ENCODE measurements at regions not wholly inside any gene's neighbourhood (a gene's known extent, or its start where the extent isn't known, plus 50 kb on each side); places are given as distances from the start of the nearest gene placed in this dataset.

GRCh38 chr12:97097734-97098133 is 190.7 kb downstream of the NEDD1 start:
- no peak for DNase-seq

GRCh38 chr12:97109441-97109840 is 202.4 kb downstream of the NEDD1 start:
- no peak for DNase-seq

GRCh38 chr12:97112136-97112535 is 205.1 kb downstream of the NEDD1 start:
- DNase-seq, result no peak

GRCh38 chr12:97118796-97119375 is 211.8 kb downstream of the NEDD1 start:
- no peak for DNase-seq

- DNase-seq, result no peak
Observed at GRCh38 chr12:97127061-97127460, 220.0 kb downstream of the NEDD1 start.

GRCh38 chr12:97131220-97131981 is 224.3 kb downstream of the NEDD1 start:
- no peak for DNase-seq

- no peak for DNase-seq
Observed at GRCh38 chr12:97132270-97132669, 225.2 kb downstream of the NEDD1 start.

GRCh38 chr12:97134495-97134894 is 227.4 kb downstream of the NEDD1 start:
- no peak for DNase-seq

- no peak for DNase-seq
Observed at GRCh38 chr12:97140355-97140754, 233.3 kb downstream of the NEDD1 start.

GRCh38 chr12:97142737-97143410 is 235.8 kb downstream of the NEDD1 start:
- no peak for DNase-seq

GRCh38 chr12:97148941-97149559 is 242.0 kb downstream of the NEDD1 start:
- DNase-seq, result peak; percentile 69

- DNase-seq, result no peak
Observed at GRCh38 chr12:97151481-97151880, 244.4 kb downstream of the NEDD1 start.

- DNase-seq, result no peak
Observed at GRCh38 chr12:97159377-97159776, 252.3 kb downstream of the NEDD1 start.

GRCh38 chr12:97160277-97160676 is 253.2 kb downstream of the NEDD1 start:
- no peak for DNase-seq

GRCh38 chr12:97162173-97162572 is 255.1 kb downstream of the NEDD1 start:
- no peak for DNase-seq

GRCh38 chr12:97164936-97165335 is 257.9 kb downstream of the NEDD1 start:
- no peak for DNase-seq

- DNase-seq, result no peak
Observed at GRCh38 chr12:97167598-97167997, 260.5 kb downstream of the NEDD1 start.

- DNase-seq, result no peak
Observed at GRCh38 chr12:97168804-97169203, 261.7 kb downstream of the NEDD1 start.

GRCh38 chr12:97169889-97170567 is 263.0 kb downstream of the NEDD1 start:
- no peak for DNase-seq

- no peak for DNase-seq
Observed at GRCh38 chr12:97173688-97174410, 266.8 kb downstream of the NEDD1 start.

GRCh38 chr12:97177481-97177880 is 270.4 kb downstream of the NEDD1 start:
- DNase-seq, result no peak

GRCh38 chr12:97181571-97182265 is 274.7 kb downstream of the NEDD1 start:
- no peak for DNase-seq
